ENCODE measurements at regions not wholly inside any gene's neighbourhood (a gene's known extent, or its start where the extent isn't known, plus 50 kb on each side); places are given as distances from the start of the nearest gene placed in this dataset.

GRCh38 chr5:142539154-142539740 lies 146.6 kb downstream of the FGF1 start (continued):
- TF ChIP-seq IRF2 (CRISPR knock-in tag; IDR thresholded peaks at IDR 0.05): no peak
- TF ChIP-seq ZBTB49 (CRISPR knock-in tag; IDR thresholded peaks at IDR 0.05; ENCODE audit: borderline replicate concordance): no peak
- TF ChIP-seq, protein P1, sequence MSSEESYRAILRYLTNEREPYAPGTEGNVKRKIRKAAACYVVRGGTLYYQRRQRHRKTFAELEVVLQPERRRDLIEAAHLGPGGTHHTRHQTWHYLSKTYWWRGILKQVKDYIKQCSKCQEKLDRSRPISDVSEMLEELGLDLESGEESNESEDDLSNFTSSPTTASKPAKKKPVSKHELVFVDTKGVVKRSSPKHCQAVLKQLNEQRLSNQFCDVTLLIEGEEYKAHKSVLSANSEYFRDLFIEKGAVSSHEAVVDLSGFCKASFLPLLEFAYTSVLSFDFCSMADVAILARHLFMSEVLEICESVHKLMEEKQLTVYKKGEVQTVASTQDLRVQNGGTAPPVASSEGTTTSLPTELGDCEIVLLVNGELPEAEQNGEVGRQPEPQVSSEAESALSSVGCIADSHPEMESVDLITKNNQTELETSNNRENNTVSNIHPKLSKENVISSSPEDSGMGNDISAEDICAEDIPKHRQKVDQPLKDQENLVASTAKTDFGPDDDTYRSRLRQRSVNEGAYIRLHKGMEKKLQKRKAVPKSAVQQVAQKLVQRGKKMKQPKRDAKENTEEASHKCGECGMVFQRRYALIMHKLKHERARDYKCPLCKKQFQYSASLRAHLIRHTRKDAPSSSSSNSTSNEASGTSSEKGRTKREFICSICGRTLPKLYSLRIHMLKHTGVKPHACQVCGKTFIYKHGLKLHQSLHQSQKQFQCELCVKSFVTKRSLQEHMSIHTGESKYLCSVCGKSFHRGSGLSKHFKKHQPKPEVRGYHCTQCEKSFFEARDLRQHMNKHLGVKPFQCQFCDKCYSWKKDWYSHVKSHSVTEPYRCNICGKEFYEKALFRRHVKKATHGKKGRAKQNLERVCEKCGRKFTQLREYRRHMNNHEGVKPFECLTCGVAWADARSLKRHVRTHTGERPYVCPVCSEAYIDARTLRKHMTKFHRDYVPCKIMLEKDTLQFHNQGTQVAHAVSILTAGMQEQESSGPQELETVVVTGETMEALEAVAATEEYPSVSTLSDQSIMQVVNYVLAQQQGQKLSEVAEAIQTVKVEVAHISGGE (CRISPR knock-in tag; IDR thresholded peaks at IDR 0.05): no peak
- TF ChIP-seq ZNF121 (CRISPR knock-in tag; conservative IDR thresholded peaks at IDR 0.05): no peak

Data from K562 (cell line).